K562 (cell line): ENCODE measurements at regions not wholly inside any gene's neighbourhood (a gene's known extent, or its start where the extent isn't known, plus 50 kb on each side); places are given as distances from the start of the nearest gene placed in this dataset.

Experiments used
- ATAC-seq: fragments of 200-7000 bp; cut with Tn5 transposase; 3 replicates; pipeline ENCODE4 v1.9.1; 2020; ENCODE audit warnings: moderate library complexity
- BruUV-seq: library from RNA; stranded (reverse); fragments of 400-500 nt; replicated peaks from 2 replicates; lab custom pipeline; 2021; lab: Mats Ljungman, UMichigan
- CTCF ChIA-PET: fragments of 300-600 bp; formaldehyde crosslinking; extraction: SDS; loops from one replicate; lab custom pipeline; 2021; ENCODE audit warnings: low intra/inter-chr PET ratio; lab: Yijun Ruan, JAX
- POLR2A ChIA-PET: fragments of 300-600, 350-650 bp; sonication (Branson Sonifier 250); formaldehyde crosslinking; extraction: SDS; loops from one replicate; lab custom pipeline; 2021; ENCODE audit warnings: antibody characterized with exemption, inconsistent platforms; lab: Yijun Ruan, JAX
- DNase-seq, 4 experiments: peaks; one replicate each; pipeline versions ENCODE4 v3.0.0 to v3.0.0-alpha.2; 2011 to 2018; ENCODE audit warnings: low spot score in 3 of 4, mixed read lengths in 3 of 4; ENCODE audit errors: extremely low read depth in 1 of 4
- FAIRE-seq: peaks from 2 replicates; lab custom pipeline; 2011; peaks lifted over from hg19 to GRCh38; lab: Jason Lieb, UNC
- H2AFZ ChIP-seq: 2 replicates; pipeline ENCODE4 v1.6.0; 2011; ENCODE audit warnings: low read depth, low read length, control low read depth, inconsistent platforms
- H3K27ac ChIP-seq: fragments of 200-600 bp; 3 replicates; pipeline ENCODE4 v1.8.0; 2011; ENCODE audit warnings: low read depth, mild to moderate bottlenecking, control low read depth, inconsistent platforms, low read length, moderate library complexity, mixed read lengths; ENCODE audit errors: extremely low read depth
- H3K27me3 ChIP-seq, 2 experiments: fragments of 300-600 bp in 1 of 2; 2 replicates in 1 of 2; 3 replicates in 1 of 2; pipeline versions ENCODE4 v1.6.0 to v1.8.0; 2011; ENCODE audit warnings: inconsistent platforms in 2 of 2, low read length in 2 of 2, mild to moderate bottlenecking in 1 of 2, mixed read lengths in 1 of 2, moderate library complexity in 1 of 2; ENCODE audit not compliant: control insufficient read depth in 2 of 2, insufficient read depth in 2 of 2
- H3K36me3 ChIP-seq: fragments of 300-600 bp; 3 replicates; pipeline ENCODE4 v1.8.0; 2011; ENCODE audit warnings: mild to moderate bottlenecking, low read length, inconsistent platforms; ENCODE audit not compliant: control insufficient read depth, insufficient read depth
- H3K4me1 ChIP-seq, 2 experiments: fragments of 200-600 bp in 1 of 2; replicated peaks in 1 of 2; 2 replicates in 1 of 2; 3 replicates in 1 of 2; pipeline versions ENCODE4 v1.5.1 to v1.8.0; 2011; ENCODE audit warnings: inconsistent platforms in 2 of 2, low read length in 2 of 2, mild to moderate bottlenecking in 1 of 2, mixed read lengths in 1 of 2, moderate library complexity in 1 of 2; ENCODE audit not compliant: control insufficient read depth in 2 of 2, insufficient read depth in 2 of 2
- H3K4me2 ChIP-seq: 2 replicates; pipeline ENCODE4 v1.6.1; 2011; ENCODE audit warnings: low read length, control low read depth, inconsistent platforms, mixed read lengths; ENCODE audit not compliant: insufficient read depth
- H3K4me3 ChIP-seq: fragments of 200-600 bp; sonication (generic), shearing (Covaris generic); 2 replicates; pipeline ENCODE4 v1.5.1; 2016; ENCODE audit warnings: control low read depth, inconsistent platforms
- H3K79me2 ChIP-seq: fragments of 200-600 bp; 3 replicates; pipeline ENCODE4 v1.8.0; 2011; ENCODE audit warnings: low read length, inconsistent platforms; ENCODE audit not compliant: control insufficient read depth, insufficient read depth
- H3K9ac ChIP-seq, 2 experiments: 2 replicates each; pipeline versions ENCODE4 v1.6.0 to v1.6.1; 2011; ENCODE audit warnings: low read depth in 2 of 2, low read length in 2 of 2, control low read depth in 1 of 2, inconsistent platforms in 1 of 2, mild to moderate bottlenecking in 1 of 2, mixed read lengths in 1 of 2; ENCODE audit not compliant: insufficient read depth in 1 of 2
- H3K9me1 ChIP-seq: one replicate; pipeline ENCODE4 v1.6.0; 2011; ENCODE audit warnings: inconsistent platforms, mild to moderate bottlenecking, low read length, moderate library complexity; ENCODE audit not compliant: control insufficient read depth, insufficient read depth
- H3K9me3 ChIP-seq: replicated peaks from 2 replicates; pipeline ENCODE4 v1.5.1; 2011; ENCODE audit warnings: low read depth, low read length, inconsistent platforms; ENCODE audit not compliant: control insufficient read depth, insufficient read depth
- H4K20me1 ChIP-seq: replicated peaks from 2 replicates; pipeline ENCODE4 v1.6.1; 2011; ENCODE audit warnings: low read length, inconsistent platforms, mixed read lengths; ENCODE audit not compliant: control insufficient read depth, insufficient read depth
- ASH1L ChIP-seq: fragments of 450-650 bp; IDR thresholded peaks from 2 replicates; pipeline ENCODE4 v1.6.1; 2018; ENCODE audit warnings: borderline replicate concordance, mild to moderate bottlenecking, low read depth; ENCODE audit not compliant: partially characterized antibody
- C11orf30 ChIP-seq: fragments of 450-650 bp; IDR thresholded peaks from 2 replicates; pipeline ENCODE4 v1.6.1; 2016; ENCODE audit warnings: low read depth, mild to moderate bottlenecking
- CBFA2T3 ChIP-seq: fragments of 450-650 bp; IDR thresholded peaks from 2 replicates; pipeline ENCODE4 v1.6.1; 2017
- EP300 ChIP-seq: IDR thresholded peaks from 2 replicates; pipeline ENCODE4 v1.6.1; 2012; ENCODE audit warnings: low read length, improper control_type of control experiment
- FOSL1 ChIP-seq: fragments of 200-800 bp; sonication (Bioruptor generic); conservative IDR thresholded peaks from 2 replicates; pipeline ENCODE4 v1.6.1; 2016; ENCODE audit warnings: missing genetic modification characterization, missing compliant biosample characterization
- ILF3 ChIP-seq: fragments of 450-650 bp; IDR thresholded peaks from 2 replicates; pipeline ENCODE4 v1.6.1; 2018; ENCODE audit warnings: antibody characterized with exemption, mild to moderate bottlenecking, moderate library complexity, borderline replicate concordance
- JUND ChIP-seq, 2 experiments: IDR thresholded peaks; 2 replicates in 1 of 2; 3 replicates in 1 of 2; pipeline ENCODE4 v1.6.1; 2011; ENCODE audit warnings: borderline replicate concordance in 2 of 2, low read depth in 2 of 2, low read length in 2 of 2, improper control_type of control experiment in 1 of 2, missing biosample characterization in 1 of 2, missing genetic modification characterization in 1 of 2, missing genetic modification reagents in 1 of 2
- KLF13 ChIP-seq: fragments of 450-650 bp; IDR thresholded peaks from 2 replicates; pipeline ENCODE4 v1.6.1; 2016; ENCODE audit warnings: missing genetic modification characterization, low read depth, mild to moderate bottlenecking, missing compliant biosample characterization, moderate library complexity, borderline replicate concordance
- MAFG ChIP-seq: fragments of 450-650 bp; conservative IDR thresholded peaks from 2 replicates; pipeline ENCODE4 v1.6.1; 2016; ENCODE audit warnings: missing genetic modification characterization, missing compliant biosample characterization
- SMARCA5 ChIP-seq: fragments of 450-650 bp; IDR thresholded peaks from 2 replicates; pipeline ENCODE4 v1.6.1; 2016
- SMARCE1 ChIP-seq: fragments of 450-650 bp; IDR thresholded peaks from 2 replicates; pipeline ENCODE4 v1.7.1; 2016; ENCODE audit warnings: mild to moderate bottlenecking
- TEAD4 ChIP-seq, 2 experiments: sonication (generic) in 1 of 2; formaldehyde crosslinking in 1 of 2; IDR thresholded peaks; 2 replicates each; pipeline versions ENCODE4 v1.6.1 to v1.8.0; 2012 to 2022; ENCODE audit warnings: borderline replicate concordance in 1 of 2, inconsistent platforms in 1 of 2, low read length in 1 of 2, mild to moderate bottlenecking in 1 of 2, missing genetic modification reagents in 1 of 2
- YBX1 ChIP-seq: fragments of 450-650 bp; IDR thresholded peaks from 2 replicates; pipeline ENCODE4 v1.7.1; 2016; ENCODE audit warnings: mild to moderate bottlenecking
- ZNF12 ChIP-seq: sonication (generic); formaldehyde crosslinking; IDR thresholded peaks from 2 replicates; pipeline ENCODE4 v1.4.0; 2020; ENCODE audit warnings: mild to moderate bottlenecking, missing genetic modification reagents
- ZNF316 ChIP-seq: fragments of 450-650 bp; IDR thresholded peaks from 2 replicates; pipeline ENCODE4 v1.6.1; 2016
- WGBS: fragments of 100-300 bp; shearing (Covaris generic); methylation state at CpG from one replicate; pipeline ENCODE4 v1.1.6; 2016; ENCODE audit warnings: low coverage, mixed read lengths; ENCODE audit not compliant: insufficient coverage; ENCODE audit errors: missing lambda C conversion rate; 5-methylcytosine and 5-hydroxymethylcytosine counted together
- in situ Hi-C: fragments of 300-500 bp; cut with MboI; formaldehyde crosslinking; loops from 4 replicates; pipeline ENCODE4 v1.15.0; 2018; ENCODE audit warnings: inconsistent platforms, mixed read lengths
- intact Hi-C: fragments of 100-400 bp; cut with micrococcal nuclease; formaldehyde crosslinking; loops from 2 replicates; pipeline ENCODE4 v1.14.2; 2022
- TF ChIP-seq, protein P1 (sequence below): fragments of 450-650 bp; IDR thresholded peaks from one replicate; pipeline ENCODE4 v1.6.1; 2018; ENCODE audit warnings: mild to moderate bottlenecking, moderate library complexity; ENCODE audit not compliant: partially characterized antibody
- TF ChIP-seq, protein P2 (sequence below): sonication (generic); formaldehyde crosslinking; IDR thresholded peaks from 2 replicates; pipeline ENCODE4 v1.8.1; 2023; ENCODE audit warnings: missing genetic modification reagents, mild to moderate bottlenecking, borderline replicate concordance

DNA sequence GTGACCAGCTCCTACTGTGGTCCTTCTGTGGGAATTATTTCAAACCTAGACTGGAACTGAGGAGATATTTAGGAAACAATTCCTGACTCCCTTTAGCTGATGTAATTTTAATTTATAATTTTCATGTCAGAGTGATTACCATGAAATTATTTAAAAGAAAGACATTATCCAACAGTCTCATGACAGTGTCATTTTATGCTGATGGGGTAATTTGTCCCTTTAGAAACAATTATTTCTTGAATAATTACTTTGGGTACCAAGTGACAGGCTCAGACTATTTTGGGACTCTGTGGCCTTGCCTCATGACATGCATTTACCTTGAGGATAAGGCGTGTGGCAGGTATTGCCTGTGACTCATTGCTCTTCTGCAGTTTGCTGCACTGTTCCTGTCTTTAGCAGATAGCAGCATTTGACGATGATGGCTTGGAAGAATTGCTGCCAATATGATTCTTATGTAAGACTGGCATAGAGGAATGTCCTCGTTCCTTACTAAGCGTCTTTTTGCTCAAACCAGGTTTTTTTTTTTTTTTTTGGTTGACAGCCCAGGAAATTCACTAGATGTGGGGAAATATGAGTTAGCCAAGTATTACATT lies 206.0 kb upstream of the HMCN1 start:
- ATAC-seq (peak; percentile 21; the same call in 2 of the 3 replicates), DNase-seq (peak in 1 of 4 experiments; percentile 57), FAIRE-seq (no peak)
- no peak overlapping the region for H2AFZ ChIP-seq
- no peak overlapping the region for H3K9ac ChIP-seq
- H3K27ac ChIP-seq = no peak overlapping the region
- no peaks in the 10 kb centered on the region for H3K9me1 ChIP-seq
- no peaks in the 10 kb centered on the region for H4K20me1 ChIP-seq
- WGBS = 10% methylated on average over 4 of the region's 4 CpGs
- ChIA-PET CTCF (no interaction called here), POLR2A (interaction anchor here (1.0 kb wide), 1 partner anchor 18 kb away, joined by 3 read pairs; no protein-coding TSS in a partner anchor)
- H3K9me3 ChIP-seq = no peaks in the 10 kb centered on the region
- H3K4me1 ChIP-seq = peaks cover 0 to 25% of the 10 kb centered on the region in 2 experiments; a peak in 3 of 5 replicates
- H3K4me3 ChIP-seq = no peak overlapping the region
- H3K79me2 ChIP-seq = no peaks in the 10 kb centered on the region
- intact Hi-C loops (no loop called here), in situ Hi-C loops (no loop called here)
- BruUV-seq = no TSS peak
- no peak overlapping the region; the same call in 1 of the 2 replicates for H3K4me2 ChIP-seq
- no peaks in the 10 kb centered on the region; the same call in 2 of the 3 replicates for H3K36me3 ChIP-seq
- H3K27me3 ChIP-seq = no peaks in the 10 kb centered on the region
- peak; percentile 49 for TF ChIP-seq TEAD4 (IDR thresholded peaks at IDR 0.05; ENCODE audit: low read length)
- no peak for TF ChIP-seq TEAD4 (CRISPR knock-in tag; IDR thresholded peaks at IDR 0.05; ENCODE audit: borderline replicate concordance)
- no peak for TF ChIP-seq KLF13 (tag)
- TF ChIP-seq MAFG (tag) = no peak; the same call in 1 of the 2 replicates
- peak; percentile 38; the same call in 1 of the 2 replicates for TF ChIP-seq SMARCE1
- no peak for TF ChIP-seq ILF3
- TF ChIP-seq JUND (IDR thresholded peaks at IDR 0.05; ENCODE audit: borderline replicate concordance, low read depth, low read length) = peak; percentile 60; the same call in 1 of the 2 replicates
- peak; percentile 54; the same call in 1 of the 3 replicates for TF ChIP-seq JUND (tag; IDR thresholded peaks at IDR 0.05; ENCODE audit: borderline replicate concordance, low read depth, low read length)
- TF ChIP-seq, protein P1, sequence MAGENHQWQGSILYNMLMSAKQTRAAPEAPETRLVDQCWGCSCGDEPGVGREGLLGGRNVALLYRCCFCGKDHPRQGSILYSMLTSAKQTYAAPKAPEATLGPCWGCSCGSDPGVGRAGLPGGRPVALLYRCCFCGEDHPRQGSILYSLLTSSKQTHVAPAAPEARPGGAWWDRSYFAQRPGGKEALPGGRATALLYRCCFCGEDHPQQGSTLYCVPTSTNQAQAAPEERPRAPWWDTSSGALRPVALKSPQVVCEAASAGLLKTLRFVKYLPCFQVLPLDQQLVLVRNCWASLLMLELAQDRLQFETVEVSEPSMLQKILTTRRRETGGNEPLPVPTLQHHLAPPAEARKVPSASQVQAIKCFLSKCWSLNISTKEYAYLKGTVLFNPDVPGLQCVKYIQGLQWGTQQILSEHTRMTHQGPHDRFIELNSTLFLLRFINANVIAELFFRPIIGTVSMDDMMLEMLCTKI = no peak
- TF ChIP-seq FOSL1 (tag) = peak; percentile 54; the same call in 1 of the 2 replicates
- no peak for TF ChIP-seq YBX1
- no peak for TF ChIP-seq ASH1L
- peak; percentile 59; the same call in 1 of the 2 replicates for TF ChIP-seq C11orf30
- no peak for TF ChIP-seq SMARCA5
- no peak for TF ChIP-seq ZNF12
- TF ChIP-seq ZNF316 = peak; percentile 86
- TF ChIP-seq, protein P2, sequence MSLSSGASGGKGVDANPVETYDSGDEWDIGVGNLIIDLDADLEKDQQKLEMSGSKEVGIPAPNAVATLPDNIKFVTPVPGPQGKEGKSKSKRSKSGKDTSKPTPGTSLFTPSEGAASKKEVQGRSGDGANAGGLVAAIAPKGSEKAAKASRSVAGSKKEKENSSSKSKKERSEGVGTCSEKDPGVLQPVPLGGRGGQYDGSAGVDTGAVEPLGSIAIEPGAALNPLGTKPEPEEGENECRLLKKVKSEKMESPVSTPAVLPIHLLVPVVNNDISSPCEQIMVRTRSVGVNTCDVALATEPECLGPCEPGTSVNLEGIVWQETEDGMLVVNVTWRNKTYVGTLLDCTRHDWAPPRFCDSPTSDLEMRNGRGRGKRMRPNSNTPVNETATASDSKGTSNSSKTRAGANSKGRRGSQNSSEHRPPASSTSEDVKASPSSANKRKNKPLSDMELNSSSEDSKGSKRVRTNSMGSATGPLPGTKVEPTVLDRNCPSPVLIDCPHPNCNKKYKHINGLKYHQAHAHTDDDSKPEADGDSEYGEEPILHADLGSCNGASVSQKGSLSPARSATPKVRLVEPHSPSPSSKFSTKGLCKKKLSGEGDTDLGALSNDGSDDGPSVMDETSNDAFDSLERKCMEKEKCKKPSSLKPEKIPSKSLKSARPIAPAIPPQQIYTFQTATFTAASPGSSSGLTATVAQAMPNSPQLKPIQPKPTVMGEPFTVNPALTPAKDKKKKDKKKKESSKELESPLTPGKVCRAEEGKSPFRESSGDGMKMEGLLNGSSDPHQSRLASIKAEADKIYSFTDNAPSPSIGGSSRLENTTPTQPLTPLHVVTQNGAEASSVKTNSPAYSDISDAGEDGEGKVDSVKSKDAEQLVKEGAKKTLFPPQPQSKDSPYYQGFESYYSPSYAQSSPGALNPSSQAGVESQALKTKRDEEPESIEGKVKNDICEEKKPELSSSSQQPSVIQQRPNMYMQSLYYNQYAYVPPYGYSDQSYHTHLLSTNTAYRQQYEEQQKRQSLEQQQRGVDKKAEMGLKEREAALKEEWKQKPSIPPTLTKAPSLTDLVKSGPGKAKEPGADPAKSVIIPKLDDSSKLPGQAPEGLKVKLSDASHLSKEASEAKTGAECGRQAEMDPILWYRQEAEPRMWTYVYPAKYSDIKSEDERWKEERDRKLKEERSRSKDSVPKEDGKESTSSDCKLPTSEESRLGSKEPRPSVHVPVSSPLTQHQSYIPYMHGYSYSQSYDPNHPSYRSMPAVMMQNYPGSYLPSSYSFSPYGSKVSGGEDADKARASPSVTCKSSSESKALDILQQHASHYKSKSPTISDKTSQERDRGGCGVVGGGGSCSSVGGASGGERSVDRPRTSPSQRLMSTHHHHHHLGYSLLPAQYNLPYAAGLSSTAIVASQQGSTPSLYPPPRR (CRISPR knock-in tag) = no peak
- peak; percentile 46 for TF ChIP-seq EP300
- peak; percentile 74 for TF ChIP-seq CBFA2T3
